Neural cell (in vitro differentiated cells): ENCODE measurements at regions not wholly inside any gene's neighbourhood (a gene's known extent, or its start where the extent isn't known, plus 50 kb on each side); places are given as distances from the start of the nearest gene placed in this dataset.
"Not testable (repeated sequence)": the region's sequence is repeated elsewhere in the genome, so short reads cannot be mapped to it uniquely, and the experiment has no call there.

Experiments used
- H2AFZ ChIP-seq: fragments of 200-600, 300-800 bp; sonication (generic), shearing (Covaris generic); 2 replicates; pipeline ENCODE4 v1.6.0; 2014; ENCODE audit warnings: low read depth, mild to moderate bottlenecking, antibody characterized with exemption, low read length, moderate library complexity
- H3F3A ChIP-seq: fragments of 200-600 bp; shearing (Covaris generic); 2 replicates; pipeline ENCODE4 v1.6.1; 2016; ENCODE audit warnings: mild to moderate bottlenecking, moderate library complexity, mixed read lengths, antibody characterized with exemption, low read length; ENCODE audit not compliant: insufficient read depth, poor library complexity, severe bottlenecking
- H3K27ac ChIP-seq: fragments of 200-600, 300-800 bp; sonication (generic), shearing (Covaris generic); 2 replicates; pipeline ENCODE4 v1.5.1; 2014; ENCODE audit warnings: mild to moderate bottlenecking, low read length, moderate library complexity
- H3K27me3 ChIP-seq: fragments of 300-800, 200-600 bp; sonication (generic), shearing (Covaris generic); 2 replicates; pipeline ENCODE4 v1.6.0; 2014; ENCODE audit warnings: mild to moderate bottlenecking, low read depth, low read length, moderate library complexity; ENCODE audit not compliant: insufficient read depth
- H3K36me3 ChIP-seq: fragments of 300-800, 200-600 bp; sonication (generic), shearing (Covaris generic); 2 replicates; pipeline ENCODE4 v1.5.1; 2014; ENCODE audit warnings: mild to moderate bottlenecking, antibody characterized with exemption, low read length, moderate library complexity; ENCODE audit not compliant: insufficient read depth
- H3K4me2 ChIP-seq: fragments of 300-800, 200-600 bp; sonication (generic), shearing (Covaris generic); 2 replicates; pipeline ENCODE4 v1.6.0; 2014; ENCODE audit warnings: mild to moderate bottlenecking, low read length
- H3K4me3 ChIP-seq: fragments of 300-800, 200-600 bp; sonication (generic), shearing (Covaris generic); 2 replicates; pipeline ENCODE4 v1.5.1; 2014; ENCODE audit warnings: mild to moderate bottlenecking, low read length, moderate library complexity
- H3K79me2 ChIP-seq: fragments of 200-600 bp; shearing (Covaris generic); replicated peaks from 2 replicates; pipeline ENCODE4 v1.6.0; 2014; ENCODE audit warnings: mild to moderate bottlenecking, low read length, moderate library complexity; ENCODE audit not compliant: insufficient read depth
- H3K9ac ChIP-seq: fragments of 300-800, 200-600 bp; sonication (generic), shearing (Covaris generic); 2 replicates; pipeline ENCODE4 v1.6.1; 2016; ENCODE audit warnings: mild to moderate bottlenecking, low read length, mixed read lengths
- H3K9me2 ChIP-seq: fragments of 200-600 bp; shearing (Covaris generic); 2 replicates; pipeline ENCODE4 v1.6.1; 2016; ENCODE audit warnings: mild to moderate bottlenecking, low read length, mixed read lengths; ENCODE audit not compliant: insufficient read depth
- H3K9me3 ChIP-seq: fragments of 200-600, 300-800 bp; sonication (generic), shearing (Covaris generic); 2 replicates; pipeline ENCODE4 v1.6.1; 2016; ENCODE audit warnings: mild to moderate bottlenecking, mixed run types, low read length, moderate library complexity, mixed read lengths
- H4K20me1 ChIP-seq: fragments of 200-600 bp; shearing (Covaris generic); 2 replicates; pipeline ENCODE4 v1.6.1; 2016; ENCODE audit warnings: mild to moderate bottlenecking, mixed run types; ENCODE audit not compliant: insufficient read depth
- CTCF ChIP-seq: fragments of 450-650 bp; IDR thresholded peaks from 2 replicates; pipeline ENCODE4 v1.5.1; 2014; ENCODE audit warnings: antibody characterized with exemption, mild to moderate bottlenecking, moderate library complexity; ENCODE audit not compliant: poor library complexity, severe bottlenecking
- EP300 ChIP-seq: fragments of 450-650 bp; conservative IDR thresholded peaks from 2 replicates; pipeline ENCODE4 v1.6.1; 2014; ENCODE audit warnings: antibody characterized with exemption, mild to moderate bottlenecking, moderate library complexity; ENCODE audit not compliant: poor library complexity, severe bottlenecking
- EZH2 ChIP-seq: fragments of 200-600, 300-800 bp; shearing (Covaris generic), sonication (generic); IDR thresholded peaks from 2 replicates; pipeline ENCODE4 v1.6.1; 2014; ENCODE audit warnings: antibody characterized with exemption, low read length, borderline replicate concordance, mild to moderate bottlenecking; ENCODE audit not compliant: insufficient read depth, poor library complexity, severe bottlenecking
- MXI1 ChIP-seq: fragments of 450-650 bp; conservative IDR thresholded peaks from 2 replicates; pipeline ENCODE4 v1.6.1; 2014; ENCODE audit warnings: antibody characterized with exemption, mild to moderate bottlenecking; ENCODE audit not compliant: poor library complexity, severe bottlenecking
- POLR2AphosphoS5 ChIP-seq: IDR thresholded peaks from 2 replicates; pipeline ENCODE4 v1.6.1; 2012
- RAD21 ChIP-seq: fragments of 450-650 bp; conservative IDR thresholded peaks from 2 replicates; pipeline ENCODE4 v1.6.1; 2014; ENCODE audit warnings: antibody characterized with exemption, mild to moderate bottlenecking, moderate library complexity
- REST ChIP-seq: IDR thresholded peaks from 2 replicates; pipeline ENCODE4 v1.6.1; 2012; ENCODE audit warnings: borderline replicate concordance
- SMC3 ChIP-seq: fragments of 450-650 bp; conservative IDR thresholded peaks from 2 replicates; pipeline ENCODE4 v1.6.1; 2014; ENCODE audit warnings: antibody characterized with exemption, mild to moderate bottlenecking, moderate library complexity; ENCODE audit not compliant: poor library complexity
- TAF1 ChIP-seq: IDR thresholded peaks from 2 replicates; pipeline ENCODE4 v1.6.1; 2012; ENCODE audit warnings: low read depth

GRCh38 chr2:10197697-10198076 is 75.1 kb downstream of the RRM2 start:
- no peaks in the 10 kb centered on the region for H3F3A ChIP-seq
- no peaks in the 10 kb centered on the region for H3K9me3 ChIP-seq
- no peak overlapping the region for H3K27ac ChIP-seq
- H3K4me3 ChIP-seq, result no peak overlapping the region
- H3K27me3 ChIP-seq, result no peaks in the 10 kb centered on the region
- no peak overlapping the region for H2AFZ ChIP-seq
- no peaks in the 10 kb centered on the region for H3K36me3 ChIP-seq
- no peaks in the 10 kb centered on the region for H3K9me2 ChIP-seq
- no peak overlapping the region for H3K4me2 ChIP-seq
- no peaks in the 10 kb centered on the region for H4K20me1 ChIP-seq
- no peak for TF ChIP-seq POLR2AphosphoS5
- no peak for TF ChIP-seq REST
- no peak for TF ChIP-seq MXI1
- no peak for TF ChIP-seq CTCF
- no peak for TF ChIP-seq SMC3
- no peak for TF ChIP-seq TAF1
- no peak for TF ChIP-seq EP300
- TF ChIP-seq RAD21, result no peak
- TF ChIP-seq EZH2, result no peak
- H3K79me2 ChIP-seq, result no peaks in the 10 kb centered on the region
- H3K9ac ChIP-seq, result no peak overlapping the region

- H3K9me3 ChIP-seq, H3K27me3 ChIP-seq, H3K4me2 ChIP-seq, H3K79me2 ChIP-seq, H2AFZ ChIP-seq, H3K9ac ChIP-seq, H3F3A ChIP-seq, H3K4me3 ChIP-seq, H3K9me2 ChIP-seq, H4K20me1 ChIP-seq, H3K27ac ChIP-seq, H3K36me3 ChIP-seq: not testable (repeated sequence)
These were observed 75.9 kb downstream of the RRM2 start for GRCh38 chr2:10198482-10198881.

GRCh38 chr2:10201201-10201600 is 78.7 kb downstream of the RRM2 start:
- no peaks in the 10 kb centered on the region for H3K79me2 ChIP-seq

More at GRCh38 chr2:10201201-10201600, 78.7 kb downstream of the RRM2 start:
- Histone ChIP-seq H2AFZ (no peak overlapping the region), H3K9me3 (no peaks in the 10 kb centered on the region), H3K27me3 (no peaks in the 10 kb centered on the region), H3K9me2 (no peaks in the 10 kb centered on the region), H3K4me3 (no peak overlapping the region), H3K9ac (no peak overlapping the region), H3F3A (no peaks in the 10 kb centered on the region), H3K36me3 (no peaks in the 10 kb centered on the region), H4K20me1 (no peaks in the 10 kb centered on the region), H3K4me2 (no peak overlapping the region), H3K27ac (no peak overlapping the region)
- no peak for TF ChIP-seq EP300
